GM06990 (cell line): ENCODE measurements at regions not wholly inside any gene's neighbourhood (a gene's known extent, or its start where the extent isn't known, plus 50 kb on each side); places are given as distances from the start of the nearest gene placed in this dataset.
"Not testable (repeated sequence)": the region's sequence is repeated elsewhere in the genome, so short reads cannot be mapped to it uniquely, and the experiment has no call there.

Source experiments
- DNase-seq: peaks from one replicate; pipeline ENCODE4 v3.0.0-alpha.2; 2011; ENCODE audit not compliant: insufficient read length; ENCODE audit errors: extremely low read depth
- H3K27me3 ChIP-seq: replicated peaks from 2 replicates; pipeline ENCODE4 v1.6.0; 2011; ENCODE audit warnings: low read length; ENCODE audit not compliant: control insufficient read depth, insufficient read depth
- H3K36me3 ChIP-seq: 2 replicates; pipeline ENCODE4 v1.5.1; 2011; ENCODE audit warnings: low read length; ENCODE audit not compliant: control insufficient read depth, insufficient read depth
- H3K4me3 ChIP-seq: replicated peaks from 2 replicates; pipeline ENCODE4 v1.5.1; 2011; ENCODE audit warnings: low read depth, mild to moderate bottlenecking, control low read depth, low read length
- TF ChIP-seq, protein P1 (sequence below): IDR thresholded peaks from 2 replicates; pipeline ENCODE4 v1.5.1; 2011; ENCODE audit warnings: low read length, control low read depth, mild to moderate bottlenecking, inconsistent platforms; ENCODE audit not compliant: insufficient read depth, poor library complexity, severe bottlenecking

DNA sequence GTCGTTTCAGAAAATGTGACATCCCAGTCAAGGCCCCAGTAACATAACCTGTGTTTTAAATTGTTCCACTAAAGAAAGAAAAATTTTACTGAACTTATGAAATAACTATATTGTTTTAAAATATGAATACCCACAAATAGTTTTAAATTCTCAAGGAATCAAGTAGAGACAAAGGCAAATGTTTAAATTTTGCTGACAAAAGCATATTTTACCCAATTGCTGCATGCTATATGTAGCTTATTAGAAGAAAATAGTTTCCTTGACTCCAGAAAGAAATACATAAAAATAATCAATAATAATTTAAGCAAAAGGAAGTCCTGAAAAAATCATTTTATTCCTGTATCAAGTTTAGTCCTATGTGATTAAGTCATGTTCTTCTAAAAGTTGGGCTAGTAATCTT is 481.3 kb upstream of the ADGRL3 start:
- TF ChIP-seq, protein P1, sequence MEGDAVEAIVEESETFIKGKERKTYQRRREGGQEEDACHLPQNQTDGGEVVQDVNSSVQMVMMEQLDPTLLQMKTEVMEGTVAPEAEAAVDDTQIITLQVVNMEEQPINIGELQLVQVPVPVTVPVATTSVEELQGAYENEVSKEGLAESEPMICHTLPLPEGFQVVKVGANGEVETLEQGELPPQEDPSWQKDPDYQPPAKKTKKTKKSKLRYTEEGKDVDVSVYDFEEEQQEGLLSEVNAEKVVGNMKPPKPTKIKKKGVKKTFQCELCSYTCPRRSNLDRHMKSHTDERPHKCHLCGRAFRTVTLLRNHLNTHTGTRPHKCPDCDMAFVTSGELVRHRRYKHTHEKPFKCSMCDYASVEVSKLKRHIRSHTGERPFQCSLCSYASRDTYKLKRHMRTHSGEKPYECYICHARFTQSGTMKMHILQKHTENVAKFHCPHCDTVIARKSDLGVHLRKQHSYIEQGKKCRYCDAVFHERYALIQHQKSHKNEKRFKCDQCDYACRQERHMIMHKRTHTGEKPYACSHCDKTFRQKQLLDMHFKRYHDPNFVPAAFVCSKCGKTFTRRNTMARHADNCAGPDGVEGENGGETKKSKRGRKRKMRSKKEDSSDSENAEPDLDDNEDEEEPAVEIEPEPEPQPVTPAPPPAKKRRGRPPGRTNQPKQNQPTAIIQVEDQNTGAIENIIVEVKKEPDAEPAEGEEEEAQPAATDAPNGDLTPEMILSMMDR, result no peak
- Histone ChIP-seq H3K4me3 (no peak overlapping the region), H3K36me3 (no peaks in the 10 kb centered on the region), H3K27me3 (no peaks in the 10 kb centered on the region)
- DNase-seq, result no peak

DNA sequence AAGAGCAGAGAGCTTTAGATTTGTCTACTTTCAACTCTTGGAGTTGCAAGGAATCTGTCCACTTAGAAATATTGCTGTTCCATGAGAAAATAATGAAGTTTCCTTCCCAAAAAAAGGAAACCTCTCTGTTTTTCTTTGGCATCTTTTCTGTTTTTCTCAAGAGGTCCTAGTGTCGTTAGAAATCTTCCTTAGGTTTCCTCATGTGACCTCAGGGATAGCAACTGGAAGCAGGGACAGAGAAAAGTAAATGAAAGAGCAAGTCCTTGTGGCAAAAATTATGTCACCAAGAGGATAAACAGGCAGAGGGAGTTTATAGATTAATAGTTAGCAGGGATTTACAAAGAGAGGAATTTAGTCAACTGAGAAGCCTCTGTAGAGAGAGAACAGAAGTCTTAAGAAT is 478.4 kb upstream of the ADGRL3 start:
- TF ChIP-seq, protein P1, result no peak
- Histone ChIP-seq H3K36me3 (no peaks in the 10 kb centered on the region), H3K27me3 (no peaks in the 10 kb centered on the region), H3K4me3 (no peak overlapping the region)
- DNase-seq, result no peak

DNA sequence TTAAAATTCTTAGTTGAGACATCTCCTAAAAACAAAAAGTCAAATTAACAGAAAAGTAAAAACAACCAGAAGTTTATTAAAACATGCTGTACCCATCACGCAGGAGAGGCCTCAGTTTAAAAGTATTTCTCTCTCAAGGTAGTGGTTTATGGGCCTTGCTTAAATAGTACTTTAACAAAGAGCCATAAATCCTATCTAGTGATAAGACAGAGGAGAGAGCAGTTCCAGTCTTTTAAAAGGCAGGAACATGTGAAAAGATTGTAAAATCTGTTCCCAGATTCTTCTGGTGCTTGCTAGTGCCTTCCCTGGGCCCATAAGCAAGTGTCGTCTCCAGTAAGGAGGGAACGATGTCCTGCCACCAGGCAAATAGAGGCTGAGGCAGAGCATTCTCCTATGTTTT is 476.3 kb upstream of the ADGRL3 start:
- no peaks in the 10 kb centered on the region for H3K36me3 ChIP-seq
- DNase-seq, result no peak

DNA sequence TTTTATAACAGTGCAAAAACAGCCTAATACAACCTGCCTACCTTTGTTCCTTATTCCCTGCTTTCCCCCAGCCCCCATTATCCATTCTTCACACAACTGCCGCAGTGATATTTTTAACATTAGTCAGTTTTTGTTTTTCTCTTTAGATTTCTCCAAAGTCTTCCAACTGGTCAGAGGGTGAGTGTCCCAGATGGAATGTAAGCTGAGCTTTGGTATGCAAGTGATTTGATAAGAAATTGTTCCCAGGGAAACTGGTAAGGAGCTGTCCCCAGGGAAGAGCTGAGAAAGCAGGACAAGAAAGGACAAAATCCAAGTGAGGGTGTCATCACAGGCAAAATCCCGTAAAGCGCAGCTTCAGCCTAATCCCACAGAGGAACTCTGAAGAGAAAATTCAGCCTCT is 475.5 kb upstream of the ADGRL3 start:
- H3K4me3 ChIP-seq, result no peak overlapping the region
- H3K27me3 ChIP-seq, result no peaks in the 10 kb centered on the region
- no peaks in the 10 kb centered on the region for H3K36me3 ChIP-seq
- TF ChIP-seq, protein P1, result no peak
- no peak for DNase-seq

More for the DNA sequence above, 476.3 kb upstream of the ADGRL3 start:
- TF ChIP-seq, protein P1, result no peak
- Histone ChIP-seq H3K27me3 (no peaks in the 10 kb centered on the region), H3K4me3 (no peak overlapping the region)

DNA sequence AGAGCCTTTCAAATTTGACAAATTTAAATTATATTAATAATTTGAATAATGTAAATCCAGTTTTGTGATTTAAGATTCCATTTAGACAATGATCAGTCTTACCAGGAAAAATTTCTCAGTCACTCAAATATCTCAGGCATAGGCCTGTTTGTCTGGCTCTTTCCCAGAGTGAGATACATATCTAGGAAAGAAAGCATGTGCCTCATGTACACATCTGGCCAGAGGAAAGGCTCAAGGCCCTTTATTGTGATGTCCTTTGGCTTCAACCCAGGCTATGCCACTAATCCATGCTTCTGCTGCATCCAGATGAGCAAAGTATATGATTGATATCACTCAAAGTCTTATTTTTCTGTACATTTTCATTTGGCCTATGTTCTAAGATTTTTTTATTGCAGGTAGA is 473.3 kb upstream of the ADGRL3 start:
- DNase-seq, result no peak
- H3K4me3 ChIP-seq, result no peak overlapping the region
- H3K27me3 ChIP-seq, result no peaks in the 10 kb centered on the region
- no peaks in the 10 kb centered on the region for H3K36me3 ChIP-seq
- TF ChIP-seq, protein P1, result no peak

DNA sequence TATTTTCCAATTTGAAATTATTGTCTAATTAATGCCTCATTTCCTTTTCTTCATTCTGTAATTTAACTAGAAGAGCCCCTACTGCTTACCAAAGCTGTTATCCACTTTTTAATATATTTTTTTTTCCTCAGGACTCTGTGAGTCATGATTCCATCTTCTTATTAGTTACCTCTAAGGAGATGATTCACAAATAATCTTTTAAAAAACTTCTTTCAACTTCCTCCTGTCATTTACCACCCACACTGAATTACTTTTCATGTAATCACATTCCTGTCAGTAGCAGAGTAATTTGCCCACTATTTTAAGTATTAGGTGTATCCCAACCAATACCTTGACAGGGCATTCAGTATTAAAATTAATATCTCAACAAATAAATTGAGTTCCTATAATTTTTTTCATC is 470.9 kb upstream of the ADGRL3 start:
- Histone ChIP-seq H3K4me3 (no peak overlapping the region), H3K36me3 (no peaks in the 10 kb centered on the region), H3K27me3 (no peaks in the 10 kb centered on the region)
- TF ChIP-seq, protein P1, result no peak
- DNase-seq, result no peak

DNA sequence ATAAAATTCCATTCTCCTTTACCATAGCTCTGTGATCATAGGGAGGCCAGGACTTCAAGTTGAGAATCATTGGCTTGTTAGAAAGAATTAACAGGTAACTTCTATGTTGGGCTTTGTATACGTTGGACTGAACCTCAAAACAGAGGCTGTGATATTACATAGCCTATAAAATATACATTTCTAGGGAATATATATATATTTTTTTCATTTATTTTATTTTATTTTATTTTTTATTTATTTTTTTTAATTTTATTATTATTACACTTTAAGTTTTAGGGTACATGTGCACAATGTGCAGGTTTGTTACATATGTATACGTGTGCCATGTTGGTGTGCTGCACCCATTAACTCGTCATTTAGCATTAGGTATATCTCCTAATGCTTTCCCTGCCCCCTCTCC is 470.4 kb upstream of the ADGRL3 start:
- not testable (repeated sequence) for H3K27me3 ChIP-seq, H3K36me3 ChIP-seq, DNase-seq, H3K4me3 ChIP-seq
